ENCODE measurements at regions not wholly inside any gene's neighbourhood (a gene's known extent, or its start where the extent isn't known, plus 50 kb on each side); places are given as distances from the start of the nearest gene placed in this dataset.

- TF ChIP-seq CTCF (IDR thresholded peaks at IDR 0.05; ENCODE audit: low read depth, low read length, poor library complexity, severe bottlenecking) (no peak), EZH2phosphoT487 (IDR thresholded peaks at IDR 0.05; ENCODE audit: borderline replicate concordance, low read length) (no peak)
These were observed 73.2 kb downstream of the NCR2 start for GRCh38 chr6:41408576-41408975.

All from DOHH2 (cell line).